CD4-positive, alpha-beta T cell treated with Interleukin-2 at 100 ng/mL for 4 hours (primary cell): ENCODE measurements at regions not wholly inside any gene's neighbourhood (a gene's known extent, or its start where the extent isn't known, plus 50 kb on each side); places are given as distances from the start of the nearest gene placed in this dataset.

Experiments
- DNase-seq: peaks from one replicate; pipeline ENCODE4 v3.0.0-alpha.2; 2020; ENCODE audit warnings: low spot score

GRCh38 chr5:152270096-152270495 is 135.0 kb downstream of the NMUR2 start:
- no peak for DNase-seq

DNA sequence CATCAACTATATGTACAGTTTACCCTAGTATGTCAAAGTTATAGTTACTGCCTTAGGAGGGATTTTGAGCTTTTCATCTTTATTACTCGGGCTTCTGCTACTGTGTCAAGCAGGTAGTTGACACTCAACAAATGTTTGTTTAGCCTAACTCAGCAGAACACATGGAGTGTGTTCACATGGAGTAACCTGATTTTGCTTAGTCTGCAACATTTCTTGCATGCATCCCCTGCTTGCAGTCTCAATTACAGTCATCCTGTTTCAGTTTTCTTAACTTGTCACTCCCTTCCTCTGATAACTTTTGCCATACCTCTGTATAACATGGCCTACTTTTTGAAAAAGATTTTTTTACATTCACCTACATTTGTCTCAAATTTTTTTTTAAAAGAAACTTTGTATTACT is 135.5 kb downstream of the NMUR2 start:
- no peak for DNase-seq

GRCh38 chr5:152264645-152265254 is 140.3 kb downstream of the NMUR2 start:
- DNase-seq = no peak

- no peak for DNase-seq
Measured at GRCh38 chr5:152262667-152263066, 142.4 kb downstream of the NMUR2 start.

GRCh38 chr5:152260940-152261339 is 144.1 kb downstream of the NMUR2 start:
- DNase-seq = no peak

DNA sequence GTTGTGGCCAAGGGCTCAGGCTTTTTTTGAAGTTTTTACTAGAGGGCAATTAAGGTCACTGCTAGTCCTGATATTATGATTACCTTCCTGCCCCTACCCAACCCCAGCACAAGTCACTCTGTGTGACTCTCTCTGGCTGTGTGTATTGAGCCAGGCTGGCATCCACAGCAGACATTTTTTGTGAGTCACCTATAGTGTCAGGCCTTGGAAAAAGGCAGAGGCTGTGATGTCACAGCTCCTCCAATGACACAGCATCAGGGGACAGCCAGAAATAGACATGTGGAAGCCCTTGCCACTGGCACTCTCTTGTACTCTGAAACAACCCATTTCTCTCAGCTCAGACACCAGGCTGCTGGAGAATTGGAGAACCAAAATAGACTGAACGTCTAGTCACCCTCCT is 145.4 kb downstream of the NMUR2 start:
- no peak for DNase-seq

- DNase-seq = no peak
Measured at GRCh38 chr5:152256580-152256979, 148.5 kb downstream of the NMUR2 start.

DNA sequence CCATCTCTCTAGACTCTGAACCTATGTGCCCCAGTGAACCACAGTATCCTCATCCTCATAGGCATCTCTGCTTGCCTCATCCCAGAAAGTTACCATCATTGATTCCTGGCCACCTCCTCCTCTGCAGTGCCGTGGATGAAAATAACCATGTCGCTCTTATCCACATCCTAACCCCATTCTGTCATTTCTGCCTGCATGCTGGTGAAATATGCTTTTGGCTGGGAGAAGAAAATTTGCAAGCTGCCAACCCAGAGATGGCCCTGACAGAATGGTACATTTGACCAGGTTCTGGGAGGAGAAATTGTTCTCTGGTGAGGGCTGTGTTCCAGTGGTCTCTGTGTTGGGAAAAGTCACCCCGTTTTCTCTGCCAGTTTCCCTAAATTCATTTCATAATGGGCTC is 149.7 kb downstream of the NMUR2 start:
- no peak for DNase-seq

DNA sequence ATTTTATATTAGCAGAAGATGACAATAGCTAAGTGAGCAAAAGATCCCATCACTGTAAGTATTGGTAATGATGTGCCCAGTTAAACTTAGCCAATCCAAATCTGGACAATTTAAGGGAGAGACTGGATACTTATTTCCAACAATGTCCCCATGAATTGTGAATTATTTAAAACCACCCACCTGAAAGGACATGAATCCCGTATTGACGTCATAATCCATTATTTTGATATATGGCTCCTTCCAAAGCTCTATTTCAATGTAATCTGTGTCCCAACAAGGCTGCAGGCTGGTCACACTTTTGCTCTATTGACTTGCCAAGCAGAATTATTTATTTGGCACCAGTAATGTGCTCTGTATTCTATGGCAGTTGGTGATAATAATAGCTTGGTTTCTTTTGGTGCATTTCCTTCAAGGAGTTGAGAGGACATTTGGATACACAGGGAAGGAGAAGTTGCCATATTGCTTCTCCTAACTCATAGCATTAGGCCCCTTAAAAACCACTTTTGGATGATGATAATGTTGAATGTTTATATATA is 157.2 kb downstream of the NMUR2 start:
- DNase-seq = no peak

- no peak for DNase-seq
Measured at GRCh38 chr5:152246401-152246800, 158.7 kb downstream of the NMUR2 start.

- no peak for DNase-seq
Measured at GRCh38 chr5:152237531-152237930, 167.5 kb downstream of the NMUR2 start.

DNA sequence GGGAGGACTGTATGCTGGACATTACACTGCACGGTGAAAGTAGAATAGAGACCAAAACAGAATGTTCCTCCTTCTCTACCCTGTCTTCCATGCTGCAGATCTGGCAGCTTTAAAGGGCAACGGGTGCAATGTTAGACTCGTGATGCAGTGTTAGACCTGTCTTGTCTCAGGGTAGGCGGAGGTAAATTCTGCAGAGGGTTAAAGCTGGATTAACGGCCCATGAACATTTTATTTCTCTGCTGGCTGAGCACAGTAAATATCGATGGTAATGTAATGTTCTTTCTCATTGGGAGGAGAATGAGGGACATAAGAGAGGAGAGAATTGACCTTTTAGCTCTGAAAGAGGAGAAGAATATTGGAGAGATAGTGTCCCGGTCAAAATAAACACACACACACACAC is 178.9 kb downstream of the NMUR2 start:
- no peak for DNase-seq

- no peak for DNase-seq
Measured at GRCh38 chr5:152221721-152222629, 183.1 kb downstream of the NMUR2 start.

DNA sequence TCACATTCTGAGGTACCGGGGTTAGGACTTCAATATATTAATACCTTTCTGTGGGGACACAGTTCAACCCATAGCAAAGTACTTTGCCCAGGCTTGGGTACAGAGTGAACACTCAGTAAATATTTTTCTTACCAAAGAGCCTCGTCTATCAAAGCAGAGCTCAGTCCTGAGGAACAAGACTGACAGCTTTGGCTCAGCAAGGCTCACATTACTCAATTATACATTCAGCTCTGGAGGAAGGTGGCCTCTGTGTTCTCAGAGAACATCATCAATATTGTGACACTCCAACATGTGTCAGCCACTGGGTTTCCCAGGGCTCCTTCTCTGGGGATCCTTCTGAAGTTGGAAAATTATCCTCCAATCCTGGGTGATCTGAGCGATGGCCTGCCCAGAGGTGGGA is 186.4 kb downstream of the NMUR2 start:
- DNase-seq = no peak

- no peak for DNase-seq
Measured at GRCh38 chr5:152205804-152206203, 199.3 kb downstream of the NMUR2 start.

- no peak for DNase-seq
Measured at GRCh38 chr5:152202321-152202720, 202.8 kb downstream of the NMUR2 start.

DNA sequence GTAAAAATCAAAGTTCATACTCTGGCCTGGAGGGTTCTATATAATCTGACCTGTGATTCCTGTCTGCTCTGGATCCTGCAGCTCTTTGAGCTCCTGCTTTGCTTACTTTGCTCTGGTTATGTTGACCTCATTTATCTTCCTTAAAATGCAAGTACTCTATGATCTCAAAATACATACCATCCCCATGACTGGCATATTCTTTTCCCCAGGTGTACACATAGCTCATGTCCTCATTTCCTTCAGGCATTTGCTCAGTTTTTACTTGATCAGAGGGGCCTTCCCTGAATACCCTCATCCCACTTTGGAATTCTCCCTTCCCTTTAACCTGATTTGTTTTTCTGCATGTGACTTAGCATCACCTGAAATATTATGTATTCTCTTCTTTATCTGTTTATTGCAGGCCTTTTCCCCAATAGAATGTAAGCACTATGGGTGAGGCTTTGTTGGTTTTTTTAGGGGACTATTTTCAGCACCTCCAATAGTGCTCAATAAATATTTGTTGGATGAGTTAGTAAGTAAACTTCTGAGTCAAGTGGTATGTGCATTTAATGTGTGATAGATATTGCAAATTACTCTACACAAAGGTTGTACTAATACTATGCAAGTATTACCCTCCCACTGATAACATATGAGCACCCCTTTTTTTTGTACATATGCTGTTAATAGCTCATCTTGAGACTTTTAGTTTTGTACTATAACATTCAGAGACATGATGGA is 211.5 kb downstream of the NMUR2 start:
- DNase-seq = no peak

DNA sequence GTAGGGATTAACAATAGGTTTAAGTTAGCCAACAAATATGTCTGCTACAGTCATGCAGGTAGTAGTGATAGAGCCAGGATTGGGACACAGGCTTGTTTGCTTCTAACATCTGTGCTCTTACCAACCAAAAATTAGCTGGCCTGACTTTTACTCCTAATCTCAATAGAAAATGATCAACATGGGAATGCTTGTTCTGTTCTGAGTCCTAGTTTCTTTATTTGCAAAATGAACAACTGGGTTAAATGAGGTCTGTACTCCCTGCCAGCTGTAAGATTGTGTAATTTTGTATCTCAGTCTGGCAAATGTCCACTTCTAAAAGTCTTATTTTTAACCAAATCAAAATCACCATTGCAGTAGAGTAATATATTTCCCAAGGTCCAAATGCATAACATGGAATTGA is 216.8 kb downstream of the NMUR2 start:
- DNase-seq = no peak

- DNase-seq = no peak
Measured at GRCh38 chr5:152187668-152188067, 217.4 kb downstream of the NMUR2 start.

- DNase-seq = no peak
Measured at GRCh38 chr5:152185547-152186245, 219.4 kb downstream of the NMUR2 start.

GRCh38 chr5:152184266-152184665 is 220.8 kb downstream of the NMUR2 start:
- no peak for DNase-seq

DNA sequence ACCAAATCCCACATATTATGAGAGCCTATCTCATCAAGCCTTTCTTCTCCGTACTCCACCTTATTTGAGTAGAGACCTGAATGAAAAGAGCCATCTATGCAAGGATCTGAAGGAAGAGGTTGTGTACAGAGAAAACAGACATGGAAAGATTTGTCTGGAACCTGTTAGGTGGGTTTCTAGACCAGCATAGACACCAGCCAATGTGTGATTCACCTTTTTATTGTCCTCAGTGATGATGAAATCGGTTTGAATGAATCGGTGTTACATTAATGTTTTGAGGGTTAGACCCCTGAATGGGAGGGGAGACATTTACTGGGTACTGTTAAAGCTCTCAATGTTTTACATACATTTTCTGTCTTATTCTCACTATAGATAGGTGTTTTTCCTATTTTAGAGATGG is 223.6 kb downstream of the NMUR2 start:
- no peak for DNase-seq
